ENCODE measurements at regions not wholly inside any gene's neighbourhood (a gene's known extent, or its start where the extent isn't known, plus 50 kb on each side); places are given as distances from the start of the nearest gene placed in this dataset.

DNA sequence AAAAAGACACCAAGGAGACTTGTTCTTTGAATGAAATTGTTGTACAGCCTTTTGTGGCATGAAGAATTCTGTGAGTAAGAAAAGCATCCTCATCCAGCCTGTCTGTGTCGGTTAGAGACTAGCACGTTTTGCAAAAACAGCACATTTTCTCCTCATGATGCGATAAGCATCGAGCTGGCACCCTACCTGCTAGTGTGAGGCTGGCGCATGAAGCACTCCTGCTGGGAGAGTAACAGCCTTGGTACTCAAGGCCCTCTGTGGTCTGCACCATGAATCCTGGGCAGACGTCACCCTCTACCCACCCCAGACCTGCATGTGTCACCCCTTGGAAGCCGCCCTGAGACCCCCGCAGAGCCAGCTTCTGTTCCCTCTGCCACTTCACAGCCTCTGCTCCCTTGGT is 92.6 kb upstream of the TMEM132E start:
- TF ChIP-seq, protein P1, sequence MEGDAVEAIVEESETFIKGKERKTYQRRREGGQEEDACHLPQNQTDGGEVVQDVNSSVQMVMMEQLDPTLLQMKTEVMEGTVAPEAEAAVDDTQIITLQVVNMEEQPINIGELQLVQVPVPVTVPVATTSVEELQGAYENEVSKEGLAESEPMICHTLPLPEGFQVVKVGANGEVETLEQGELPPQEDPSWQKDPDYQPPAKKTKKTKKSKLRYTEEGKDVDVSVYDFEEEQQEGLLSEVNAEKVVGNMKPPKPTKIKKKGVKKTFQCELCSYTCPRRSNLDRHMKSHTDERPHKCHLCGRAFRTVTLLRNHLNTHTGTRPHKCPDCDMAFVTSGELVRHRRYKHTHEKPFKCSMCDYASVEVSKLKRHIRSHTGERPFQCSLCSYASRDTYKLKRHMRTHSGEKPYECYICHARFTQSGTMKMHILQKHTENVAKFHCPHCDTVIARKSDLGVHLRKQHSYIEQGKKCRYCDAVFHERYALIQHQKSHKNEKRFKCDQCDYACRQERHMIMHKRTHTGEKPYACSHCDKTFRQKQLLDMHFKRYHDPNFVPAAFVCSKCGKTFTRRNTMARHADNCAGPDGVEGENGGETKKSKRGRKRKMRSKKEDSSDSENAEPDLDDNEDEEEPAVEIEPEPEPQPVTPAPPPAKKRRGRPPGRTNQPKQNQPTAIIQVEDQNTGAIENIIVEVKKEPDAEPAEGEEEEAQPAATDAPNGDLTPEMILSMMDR (IDR thresholded peaks at IDR 0.05) = no peak
- TF ChIP-seq POLR2A (IDR thresholded peaks at IDR 0.05) = no peak

All from uterus (tissue), 2 donors.